Muscle layer of colon (tissue), 2 donors: ENCODE measurements at regions not wholly inside any gene's neighbourhood (a gene's known extent, or its start where the extent isn't known, plus 50 kb on each side); places are given as distances from the start of the nearest gene placed in this dataset.

Experiments
- H3K27ac ChIP-seq: one replicate; pipeline ENCODE4 v1.7.0; 2013; ENCODE audit warnings: low read depth, mild to moderate bottlenecking, low read length, moderate library complexity
- H3K27me3 ChIP-seq, 2 donors: one replicate each; pipeline ENCODE4 v1.7.0; 2013; ENCODE audit warnings: low read length in 2 of 2, mild to moderate bottlenecking in 2 of 2; ENCODE audit not compliant: insufficient read depth in 2 of 2, control insufficient read depth in 1 of 2
- H3K36me3 ChIP-seq: one replicate; pipeline ENCODE4 v1.7.0; 2013; ENCODE audit warnings: mild to moderate bottlenecking, low read length; ENCODE audit not compliant: insufficient read depth
- H3K4me1 ChIP-seq: one replicate; pipeline ENCODE4 v1.7.0; 2013; ENCODE audit warnings: mild to moderate bottlenecking, low read length; ENCODE audit not compliant: insufficient read depth
- H3K4me3 ChIP-seq, 2 donors: one replicate each; pipeline ENCODE4 v1.7.0; 2013; ENCODE audit warnings: low read length in 2 of 2, low read depth in 1 of 2, mild to moderate bottlenecking in 1 of 2, moderate library complexity in 1 of 2
- H3K9ac ChIP-seq: one replicate; pipeline ENCODE4 v1.7.0; 2013; ENCODE audit warnings: low read length
- H3K9me3 ChIP-seq: one replicate; pipeline ENCODE4 v1.7.0; 2013; ENCODE audit warnings: mild to moderate bottlenecking, low read length
- donor health status: abdominal sarcoma.
- donor health status: Adenocarcinoma of cecum.

- H3K9ac ChIP-seq, result no peak overlapping the region
- H3K27ac ChIP-seq, result no peak overlapping the region
- H3K27me3 ChIP-seq, result no peaks in the 10 kb centered on the region
Measured at GRCh38 chr1:68608289-68608688, 111.4 kb upstream of the DEPDC1 start.

GRCh38 chr1:68615312-68615711, 118.4 kb upstream of the DEPDC1 start:
- H3K36me3 ChIP-seq, result no peaks in the 10 kb centered on the region
- no peak overlapping the region for H3K9ac ChIP-seq
- no peak overlapping the region for H3K4me3 ChIP-seq
- no peaks in the 10 kb centered on the region for H3K9me3 ChIP-seq
- no peaks in the 10 kb centered on the region for H3K27me3 ChIP-seq
- H3K4me1 ChIP-seq, result no peaks in the 10 kb centered on the region
- no peak overlapping the region for H3K27ac ChIP-seq

More at GRCh38 chr1:68608289-68608688, 111.4 kb upstream of the DEPDC1 start:
- Histone ChIP-seq H3K36me3 (no peaks in the 10 kb centered on the region), H3K9me3 (no peaks in the 10 kb centered on the region), H3K4me1 (no peaks in the 10 kb centered on the region), H3K4me3 (no peak overlapping the region)

DNA sequence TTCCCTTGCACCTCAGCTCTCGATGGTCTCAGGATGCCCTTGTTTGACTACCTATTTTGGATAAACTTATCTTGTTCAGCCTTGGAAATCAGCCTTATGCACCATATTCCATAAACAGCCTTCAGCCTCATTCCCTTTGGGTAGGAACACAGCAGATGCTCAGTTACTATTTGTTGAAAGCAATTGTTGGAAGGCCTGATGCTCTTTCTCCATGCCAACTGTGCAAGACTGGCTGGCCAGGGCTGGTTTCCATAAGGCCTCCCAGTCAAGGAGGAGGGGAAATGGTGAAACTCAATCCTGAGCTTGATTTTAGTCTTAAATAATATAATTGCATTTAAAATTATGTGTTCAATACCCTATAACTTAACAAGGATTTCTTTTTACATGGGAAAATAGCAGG, 121.1 kb upstream of the DEPDC1 start:
- Histone ChIP-seq H3K27ac (no peak overlapping the region), H3K4me3 (no peak overlapping the region), H3K27me3 (no peaks in the 10 kb centered on the region), H3K9me3 (no peaks in the 10 kb centered on the region), H3K9ac (no peak overlapping the region), H3K4me1 (no peaks in the 10 kb centered on the region), H3K36me3 (no peaks in the 10 kb centered on the region)

GRCh38 chr1:68620571-68620970, 123.7 kb upstream of the DEPDC1 start:
- no peak overlapping the region for H3K9ac ChIP-seq
- no peak overlapping the region for H3K4me3 ChIP-seq
- no peaks in the 10 kb centered on the region for H3K36me3 ChIP-seq
- H3K27ac ChIP-seq, result no peak overlapping the region
- H3K27me3 ChIP-seq, result no peaks in the 10 kb centered on the region
- no peaks in the 10 kb centered on the region for H3K9me3 ChIP-seq
- peaks cover 10% of the 10 kb centered on the region for H3K4me1 ChIP-seq

DNA sequence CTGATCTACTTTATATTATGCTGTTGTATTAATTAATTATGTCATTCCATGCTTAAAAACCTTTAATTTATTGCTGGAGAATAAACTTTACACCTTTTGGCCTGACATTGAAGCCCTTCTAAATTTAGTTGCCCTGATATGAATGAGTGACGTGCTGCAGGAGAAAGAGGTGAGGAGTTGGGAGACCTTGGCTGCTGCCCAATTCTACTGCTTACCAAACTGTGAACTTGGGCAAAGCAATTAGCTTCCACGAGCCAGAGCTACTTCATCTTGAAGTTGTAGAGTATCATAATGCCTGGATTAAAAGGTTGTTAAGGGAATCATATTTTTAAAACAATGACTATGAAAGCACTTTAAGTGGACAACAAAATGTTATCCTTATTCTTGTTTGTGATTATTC, 126.8 kb upstream of the DEPDC1 start:
- Histone ChIP-seq H3K9me3 (no peaks in the 10 kb centered on the region), H3K4me3 (no peak overlapping the region), H3K27me3 (no peaks in the 10 kb centered on the region), H3K36me3 (no peaks in the 10 kb centered on the region), H3K4me1 (peaks cover 10% of the 10 kb centered on the region), H3K9ac (no peak overlapping the region), H3K27ac (no peak overlapping the region)

DNA sequence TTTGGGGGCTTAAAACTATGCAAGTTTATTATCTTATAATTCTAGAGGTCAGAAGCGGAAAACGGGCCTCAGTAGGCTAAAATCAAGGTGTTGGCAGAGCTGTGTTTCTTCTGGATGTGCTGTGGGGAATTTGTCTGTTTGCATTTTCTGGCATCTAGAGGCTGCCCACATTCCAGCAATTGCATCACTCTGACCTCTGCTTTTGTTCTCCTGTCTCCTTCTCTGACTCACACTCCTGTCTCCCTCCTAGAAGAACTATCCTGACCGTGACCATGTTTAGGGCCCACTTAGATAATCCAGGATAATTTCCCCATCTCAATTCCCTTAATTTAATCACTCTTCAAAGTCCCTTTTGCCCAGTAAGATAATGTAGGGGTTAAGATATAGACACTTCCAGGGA, 127.4 kb upstream of the DEPDC1 start:
- Histone ChIP-seq H3K4me1 (peaks cover 10% of the 10 kb centered on the region), H3K9me3 (no peaks in the 10 kb centered on the region), H3K27ac (no peak overlapping the region), H3K9ac (no peak overlapping the region), H3K4me3 (no peak overlapping the region), H3K27me3 (no peaks in the 10 kb centered on the region), H3K36me3 (no peaks in the 10 kb centered on the region)

- Histone ChIP-seq H3K27ac (no peak overlapping the region), H3K9me3 (no peaks in the 10 kb centered on the region)
Measured at GRCh38 chr1:68625624-68626023, 128.7 kb upstream of the DEPDC1 start.

GRCh38 chr1:68633141-68633919, 136.4 kb upstream of the DEPDC1 start:
- no peaks in the 10 kb centered on the region for H3K36me3 ChIP-seq
- H3K9me3 ChIP-seq, result no peaks in the 10 kb centered on the region
- H3K27me3 ChIP-seq, result no peaks in the 10 kb centered on the region
- H3K9ac ChIP-seq, result no peak overlapping the region
- H3K4me1 ChIP-seq, result no peaks in the 10 kb centered on the region
- no peak overlapping the region for H3K4me3 ChIP-seq
- no peak overlapping the region for H3K27ac ChIP-seq

More at GRCh38 chr1:68625624-68626023, 128.7 kb upstream of the DEPDC1 start:
- Histone ChIP-seq H3K4me1 (peaks cover 10% of the 10 kb centered on the region), H3K4me3 (no peak overlapping the region), H3K9ac (no peak overlapping the region), H3K36me3 (no peaks in the 10 kb centered on the region), H3K27me3 (no peaks in the 10 kb centered on the region)

GRCh38 chr1:68644504-68644903, 147.6 kb upstream of the DEPDC1 start:
- H3K4me1 ChIP-seq, result no peaks in the 10 kb centered on the region
- H3K36me3 ChIP-seq, result no peaks in the 10 kb centered on the region
- no peak overlapping the region for H3K27ac ChIP-seq
- no peaks in the 10 kb centered on the region for H3K27me3 ChIP-seq
- H3K4me3 ChIP-seq, result no peak overlapping the region
- H3K9ac ChIP-seq, result no peak overlapping the region
- no peaks in the 10 kb centered on the region for H3K9me3 ChIP-seq

GRCh38 chr1:68651115-68651514, 154.2 kb upstream of the DEPDC1 start:
- H3K4me1 ChIP-seq, result no peaks in the 10 kb centered on the region
- H3K9me3 ChIP-seq, result no peaks in the 10 kb centered on the region
- H3K9ac ChIP-seq, result no peak overlapping the region
- H3K27me3 ChIP-seq, result no peaks in the 10 kb centered on the region
- H3K27ac ChIP-seq, result no peak overlapping the region
- no peak overlapping the region for H3K4me3 ChIP-seq
- H3K36me3 ChIP-seq, result no peaks in the 10 kb centered on the region

DNA sequence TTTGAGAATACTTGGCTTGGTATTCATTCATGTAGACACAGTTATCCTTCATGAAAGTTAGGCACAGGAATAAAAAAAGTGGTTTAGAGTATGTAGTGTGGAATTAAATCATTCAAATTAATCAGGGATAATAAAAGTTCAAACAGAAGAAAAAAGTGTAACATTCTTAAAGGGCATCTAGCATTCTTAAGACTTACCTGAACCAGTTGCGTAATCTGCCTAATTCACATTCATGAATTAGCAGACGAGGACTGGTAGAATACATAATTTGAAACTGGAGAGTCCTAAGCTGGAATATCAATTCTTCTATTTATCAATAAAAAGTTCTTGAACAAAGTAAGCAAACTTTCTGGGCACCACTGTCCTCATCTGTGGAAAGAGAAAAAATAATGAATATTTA, 157.0 kb upstream of the DEPDC1 start:
- H3K36me3 ChIP-seq, result no peaks in the 10 kb centered on the region

GRCh38 chr1:68673771-68674170, 176.9 kb upstream of the DEPDC1 start:
- Histone ChIP-seq H3K9ac (no peak overlapping the region), H3K4me1 (no peaks in the 10 kb centered on the region), H3K27me3 (no peaks in the 10 kb centered on the region), H3K27ac (no peak overlapping the region), H3K9me3 (no peaks in the 10 kb centered on the region), H3K4me3 (no peak overlapping the region), H3K36me3 (no peaks in the 10 kb centered on the region)

More for the DNA sequence above, 157.0 kb upstream of the DEPDC1 start:
- Histone ChIP-seq H3K4me3 (no peak overlapping the region), H3K27me3 (no peaks in the 10 kb centered on the region), H3K27ac (no peak overlapping the region), H3K4me1 (no peaks in the 10 kb centered on the region), H3K9ac (no peak overlapping the region), H3K9me3 (no peaks in the 10 kb centered on the region)
